NCI-H345 treated with DMSO at 0.1 percent for 48 hours (cell line): ENCODE measurements at regions not wholly inside any gene's neighbourhood (a gene's known extent, or its start where the extent isn't known, plus 50 kb on each side); places are given as distances from the start of the nearest gene placed in this dataset.

Experiments
- DNase-seq: peaks from one replicate; lab custom pipeline; 2025; ENCODE audit not compliant: unreplicated experiment; lab: John Stamatoyannopoulos, UW

DNA sequence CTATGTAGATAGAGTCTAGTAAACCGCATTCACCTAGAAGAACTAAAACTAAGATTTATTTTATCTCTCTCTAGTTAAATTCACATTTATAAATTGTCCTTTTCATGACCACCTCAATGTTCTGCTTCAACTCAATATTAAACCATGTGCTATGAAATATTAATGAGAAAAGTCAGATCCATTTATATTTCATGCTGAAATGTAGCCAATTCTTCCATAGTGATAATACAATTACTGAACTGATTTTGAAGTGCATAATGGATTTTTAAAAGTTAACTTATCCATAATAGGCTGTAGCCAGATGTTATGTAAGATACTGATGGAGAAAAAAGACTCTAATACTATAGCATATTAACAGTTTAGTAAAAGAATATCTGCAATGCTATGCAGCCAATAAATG is 479.7 kb upstream of the PCDH15 start:
- no peak for DNase-seq

DNA sequence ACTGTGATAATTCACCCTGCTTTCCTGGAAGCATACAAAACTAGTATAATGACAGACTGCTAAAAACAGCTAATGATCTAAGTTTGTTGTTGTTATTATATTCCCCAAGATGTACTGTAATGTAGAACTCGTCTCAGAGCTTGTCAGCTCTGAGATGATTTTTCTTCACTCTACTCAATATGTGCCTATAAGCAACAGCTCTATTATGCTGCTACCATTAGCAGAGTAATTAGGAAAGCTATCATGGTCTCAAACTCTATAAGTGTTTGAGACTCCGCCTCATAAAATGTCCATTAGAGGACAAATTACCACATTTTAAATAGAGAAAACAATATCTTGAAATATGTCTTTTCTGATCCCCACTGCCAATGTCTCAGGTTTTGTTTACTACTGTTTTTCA is 476.5 kb upstream of the PCDH15 start:
- no peak for DNase-seq

DNA sequence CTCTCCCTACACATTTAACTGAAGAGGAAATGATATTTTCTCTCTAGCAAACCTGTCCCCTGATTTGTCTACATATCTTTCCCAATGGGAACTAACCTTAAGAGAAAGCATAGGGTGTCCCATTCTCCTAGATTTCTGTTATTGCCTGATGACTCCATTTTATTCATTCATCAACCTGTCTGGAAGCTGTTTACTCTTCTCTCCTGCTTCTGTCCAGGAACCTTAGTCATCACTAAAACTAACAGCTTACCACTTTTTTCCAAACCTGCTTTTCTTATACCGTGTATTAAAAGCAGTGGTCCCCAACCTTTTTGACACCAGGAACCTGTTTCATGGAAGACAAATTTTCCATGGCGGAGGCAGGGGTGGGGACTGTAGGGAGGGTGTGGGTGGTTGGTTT is 473.3 kb upstream of the PCDH15 start:
- DNase-seq = no peak

DNA sequence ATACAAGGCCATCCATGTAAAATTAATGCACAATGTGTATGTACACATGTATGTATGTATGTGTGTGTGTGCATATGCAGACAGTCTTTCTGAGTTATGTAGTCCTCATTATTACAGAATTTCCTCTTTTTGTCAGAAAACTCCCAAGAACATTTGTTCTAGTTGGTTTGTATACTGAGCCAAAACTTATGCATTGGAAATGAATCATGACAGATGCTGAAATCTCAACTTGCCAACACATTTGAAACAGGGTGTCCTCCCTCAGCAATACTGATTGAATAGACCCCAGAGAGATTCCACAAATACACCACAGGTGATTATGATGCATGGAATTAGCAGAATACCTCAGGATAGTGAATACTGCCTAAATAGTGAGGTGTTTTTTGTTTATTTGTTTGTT is 472.9 kb upstream of the PCDH15 start:
- no peak for DNase-seq

DNA sequence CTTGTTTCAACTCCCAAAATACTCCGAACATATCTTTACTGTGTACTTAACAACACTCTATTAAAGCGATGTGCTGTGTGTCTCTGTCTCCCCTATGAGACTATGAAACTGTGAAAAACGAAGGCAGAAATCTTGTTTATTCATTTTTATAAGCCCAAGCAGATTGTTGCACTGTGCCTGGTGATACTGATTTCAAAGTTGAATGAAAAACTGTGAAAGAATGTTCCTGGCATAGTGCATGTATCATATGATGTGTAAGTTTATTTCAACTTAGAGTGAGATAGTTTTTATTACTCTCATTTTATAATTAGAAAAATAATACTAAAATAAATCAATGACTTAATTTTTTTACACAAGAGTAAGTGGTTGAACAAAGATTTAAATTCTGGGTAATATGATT is 471.9 kb upstream of the PCDH15 start:
- no peak for DNase-seq

DNA sequence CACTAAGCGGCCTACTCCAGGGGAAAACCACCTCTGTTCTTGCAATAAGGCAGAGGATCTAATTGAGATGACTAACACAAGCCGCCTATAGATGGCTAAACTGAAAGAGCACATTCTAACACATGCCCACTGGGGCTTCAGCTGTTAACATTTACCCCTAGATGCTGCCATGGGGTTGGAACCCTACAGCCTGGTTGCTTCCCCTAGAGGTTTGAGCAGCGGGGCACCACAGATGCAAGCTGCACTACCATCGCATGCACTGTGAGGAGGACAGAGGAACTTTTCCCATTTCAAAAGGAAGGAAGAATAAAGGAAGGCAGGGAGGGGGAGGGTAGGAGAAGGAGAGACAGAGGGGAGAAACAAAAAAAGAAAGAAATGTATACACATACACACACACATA is 465.8 kb upstream of the PCDH15 start:
- DNase-seq = no peak

DNA sequence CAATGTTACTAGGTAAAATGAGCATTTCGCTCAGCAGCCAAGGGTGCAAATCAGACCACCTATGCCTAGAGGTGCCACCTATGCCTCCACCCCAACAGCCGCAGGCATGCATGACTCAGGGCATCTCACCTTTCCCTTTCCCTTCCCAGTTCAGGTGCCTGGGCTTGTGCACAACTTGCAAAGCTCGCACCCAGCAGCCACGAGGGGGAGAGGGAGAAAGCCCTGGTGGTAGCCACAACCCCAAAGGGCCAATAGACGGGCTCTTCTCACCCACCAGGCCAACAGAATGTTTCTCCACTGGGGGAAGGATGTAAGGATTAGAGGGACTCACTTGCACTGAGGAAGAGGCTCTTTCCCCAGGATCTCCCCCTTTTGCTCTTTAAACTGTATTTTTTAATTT is 462.3 kb upstream of the PCDH15 start:
- no peak for DNase-seq

DNA sequence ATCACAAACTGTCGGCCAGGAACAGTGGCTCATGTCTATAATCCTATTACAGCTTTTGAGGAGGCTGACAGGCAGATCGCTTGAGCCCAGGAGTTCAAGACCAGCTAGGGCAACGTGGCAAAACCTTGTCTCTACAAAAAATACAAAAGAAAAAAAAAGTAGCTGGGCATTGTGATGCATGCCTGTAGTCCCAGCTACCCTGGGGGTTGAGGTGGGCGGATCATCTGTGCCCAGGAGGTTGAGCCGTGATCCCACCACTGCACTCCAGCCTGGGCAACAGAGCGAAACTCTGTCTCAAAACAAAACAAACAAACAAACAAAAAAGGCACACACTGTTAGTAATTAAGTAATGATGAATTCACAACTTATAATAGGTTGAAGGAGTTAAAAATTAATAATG is 441.5 kb upstream of the PCDH15 start:
- DNase-seq = no peak

DNA sequence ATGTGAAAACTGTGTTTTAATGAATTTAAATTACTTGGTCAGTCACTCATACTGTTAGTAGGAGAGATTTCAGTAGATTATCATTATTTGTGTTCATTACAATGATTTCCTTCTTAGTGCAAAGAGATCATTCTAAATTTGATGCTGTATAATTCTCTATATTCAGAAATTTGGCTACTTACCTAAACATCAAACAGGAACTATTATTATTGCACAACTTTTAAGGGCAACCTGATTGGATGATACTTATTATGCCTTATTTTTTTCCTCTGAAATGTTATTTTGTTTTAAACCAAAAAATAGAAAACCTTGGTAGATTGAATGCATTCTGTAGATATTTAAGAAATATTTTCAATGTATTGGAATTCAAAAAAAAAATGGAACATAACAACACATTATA is 436.4 kb upstream of the PCDH15 start:
- no peak for DNase-seq

DNA sequence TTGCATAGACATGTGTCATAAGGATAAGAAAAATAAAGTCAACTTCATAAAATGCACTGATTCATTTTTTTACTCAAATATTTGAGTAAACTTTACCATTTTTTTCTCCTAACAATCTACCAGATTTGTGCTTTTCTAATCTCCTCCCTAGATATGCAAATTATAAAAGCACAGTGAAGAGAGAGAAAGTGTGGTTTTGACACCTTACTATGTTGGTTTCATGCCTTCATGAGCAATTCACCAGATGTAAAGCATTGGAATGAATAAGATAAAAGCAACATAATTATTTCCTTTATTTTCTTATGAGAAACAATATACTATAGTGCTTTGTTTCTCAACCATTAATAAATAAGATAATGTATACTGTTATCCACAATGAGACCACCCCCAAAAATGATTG is 432.5 kb upstream of the PCDH15 start:
- no peak for DNase-seq

DNA sequence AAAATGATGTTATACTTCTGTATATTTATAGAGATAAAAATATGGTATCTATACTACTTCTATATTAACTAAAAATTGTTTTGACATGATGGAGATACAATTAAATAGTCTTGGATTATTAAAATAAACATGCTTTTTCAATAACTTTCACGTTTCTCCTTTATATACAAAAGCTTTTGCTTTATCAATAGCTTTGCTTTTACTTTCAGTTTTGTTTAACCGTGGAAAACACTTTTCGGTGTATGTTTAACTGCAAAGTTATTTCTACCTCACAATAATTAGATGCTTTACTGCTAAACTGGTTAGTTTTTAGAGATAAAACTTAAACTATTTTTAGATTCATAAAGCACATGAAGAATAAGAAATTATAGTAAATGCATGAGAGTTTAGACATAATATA is 432.1 kb upstream of the PCDH15 start:
- no peak for DNase-seq

DNA sequence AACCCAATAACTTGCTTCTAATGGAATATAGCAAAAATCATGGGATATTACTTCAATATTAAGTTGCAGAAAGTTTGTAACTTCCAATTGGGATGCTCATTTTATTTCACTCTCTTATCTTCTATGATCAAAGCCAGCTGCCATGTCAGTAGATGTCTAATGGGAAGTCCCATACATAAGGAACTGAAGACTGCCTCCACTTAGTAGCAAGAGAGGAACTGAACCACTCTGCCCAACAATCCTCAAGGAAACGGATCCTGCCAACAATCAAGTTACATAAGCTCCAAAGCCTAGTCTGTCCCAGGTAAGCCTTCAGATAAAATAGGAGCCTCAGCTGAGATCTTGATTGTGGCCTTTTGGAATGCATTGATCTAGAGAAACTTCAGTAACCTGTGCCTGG is 431.5 kb upstream of the PCDH15 start:
- DNase-seq = no peak

DNA sequence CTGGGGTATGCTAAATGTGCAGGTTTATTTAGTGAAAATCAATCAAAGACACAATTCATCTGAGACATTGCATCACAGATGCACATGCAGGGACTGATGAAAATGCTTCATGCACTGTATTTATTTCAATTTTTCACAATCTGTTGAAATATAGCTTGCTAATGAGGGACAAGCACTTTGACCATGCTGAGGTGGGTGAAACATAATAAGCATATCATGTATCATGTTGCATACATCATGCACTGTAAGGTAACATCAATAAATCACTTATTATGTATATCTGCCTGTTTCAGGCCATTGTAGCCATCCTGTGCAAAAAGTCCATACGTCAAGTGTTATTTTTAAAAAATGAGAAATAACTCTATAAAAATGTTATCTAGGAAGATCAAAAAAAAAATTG is 426.9 kb upstream of the PCDH15 start:
- no peak for DNase-seq

DNA sequence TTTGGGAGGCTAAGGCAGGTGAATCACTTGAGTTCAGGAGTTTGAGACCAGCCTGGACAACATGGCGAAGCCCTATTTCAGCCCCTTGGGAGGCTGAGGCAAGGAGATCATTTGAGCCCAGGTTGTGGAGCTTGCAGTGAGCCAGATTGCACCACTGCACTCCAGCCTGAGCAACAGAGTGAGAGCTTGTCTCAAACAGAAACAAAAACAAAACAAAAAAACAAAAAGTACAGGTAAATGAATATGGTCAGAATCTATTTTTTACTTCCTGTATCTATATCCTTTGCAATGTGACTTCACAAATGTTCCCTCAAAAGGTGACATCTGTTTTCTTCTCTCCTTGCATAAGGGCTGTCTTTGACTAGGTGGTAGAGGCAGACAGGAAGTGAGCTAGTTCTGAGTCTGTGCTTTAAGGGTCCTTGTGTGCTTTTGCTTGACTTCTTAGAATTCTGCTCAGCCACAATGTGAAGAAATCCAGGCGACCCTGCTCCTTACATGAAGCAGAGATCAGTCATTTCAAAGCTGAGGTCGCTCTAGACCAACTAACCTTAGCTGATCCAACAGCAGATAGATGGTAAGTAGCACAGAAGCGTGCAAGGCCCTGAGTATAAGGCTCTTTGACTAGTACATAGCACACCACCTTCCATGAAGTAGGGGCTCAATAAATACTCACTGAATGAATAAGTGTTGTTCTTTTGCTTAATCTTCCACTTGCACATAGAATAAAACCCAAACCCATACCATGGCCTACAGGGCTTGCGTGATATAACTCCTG is 423.2 kb upstream of the PCDH15 start:
- DNase-seq = no peak

DNA sequence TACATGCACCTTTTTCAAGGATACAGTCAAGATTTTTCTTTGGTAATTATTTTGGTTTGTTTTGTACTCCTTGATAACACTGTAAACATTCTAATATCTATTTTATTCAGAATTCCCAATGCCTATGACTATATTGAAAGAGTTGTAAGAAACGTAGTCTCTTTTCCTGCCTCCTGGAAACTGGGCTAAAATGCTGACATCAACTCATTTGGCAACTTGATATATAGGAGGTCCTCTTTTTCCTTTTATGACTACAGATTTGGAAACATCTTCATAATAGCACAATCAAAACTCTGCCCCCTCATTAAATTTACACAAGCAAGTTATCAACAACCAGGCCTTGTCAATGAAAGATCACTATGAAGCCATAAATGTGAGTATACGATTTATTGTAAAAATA is 422.3 kb upstream of the PCDH15 start:
- DNase-seq = no peak

DNA sequence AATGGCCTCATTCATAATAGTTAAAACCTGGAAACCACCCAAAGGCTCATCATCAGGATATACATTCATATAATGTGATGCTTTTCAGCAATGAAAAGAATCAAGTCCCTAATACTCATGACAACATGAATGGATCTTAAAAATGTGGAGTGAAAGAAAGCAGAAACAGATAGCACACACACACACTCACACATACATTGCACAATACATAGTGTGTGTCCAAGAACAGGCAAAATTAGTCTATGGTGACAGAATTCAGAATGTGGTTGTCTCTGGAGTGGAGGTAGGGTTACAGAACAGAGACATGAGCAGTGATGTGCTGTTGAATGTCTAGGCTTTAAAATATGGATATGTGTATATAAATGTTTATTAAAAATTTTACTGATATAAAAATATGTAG is 419.9 kb upstream of the PCDH15 start:
- no peak for DNase-seq

DNA sequence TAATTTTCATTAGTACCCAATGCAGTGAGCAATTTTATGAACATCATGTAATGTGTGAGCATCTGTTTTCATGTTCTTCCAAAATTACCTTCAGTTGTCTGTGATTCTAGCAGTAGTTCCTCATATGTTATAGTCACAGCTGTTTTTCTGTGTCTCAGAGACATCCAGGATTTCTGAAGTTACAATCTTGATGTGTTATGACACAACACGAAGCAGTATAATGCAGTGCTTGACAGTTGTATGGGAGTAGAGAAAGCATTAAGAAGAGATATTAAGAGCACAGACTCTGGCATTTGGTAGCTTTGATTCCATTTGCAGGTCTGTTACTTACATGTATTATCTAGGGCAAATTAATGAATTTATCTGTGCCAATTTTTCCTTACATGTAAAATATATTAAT is 414.7 kb upstream of the PCDH15 start:
- no peak for DNase-seq

DNA sequence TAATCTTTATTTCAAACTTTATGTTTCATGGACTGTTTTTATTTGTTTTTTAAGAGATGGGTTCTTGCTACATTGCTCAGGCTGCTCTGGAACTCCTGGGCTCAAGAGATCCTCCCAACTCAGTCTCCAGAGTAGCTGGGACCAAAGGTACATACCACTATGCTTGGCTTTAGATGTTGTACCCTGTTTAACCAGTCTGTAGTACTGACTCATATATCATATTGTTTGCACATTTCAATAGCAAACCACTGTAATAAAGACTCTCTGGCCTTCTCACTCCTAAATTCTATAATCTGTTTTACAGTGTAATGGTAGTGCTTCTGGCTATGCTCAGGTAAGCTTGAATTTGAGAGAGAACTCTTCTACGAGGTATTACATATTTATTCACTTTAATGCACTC is 413.6 kb upstream of the PCDH15 start:
- no peak for DNase-seq

DNA sequence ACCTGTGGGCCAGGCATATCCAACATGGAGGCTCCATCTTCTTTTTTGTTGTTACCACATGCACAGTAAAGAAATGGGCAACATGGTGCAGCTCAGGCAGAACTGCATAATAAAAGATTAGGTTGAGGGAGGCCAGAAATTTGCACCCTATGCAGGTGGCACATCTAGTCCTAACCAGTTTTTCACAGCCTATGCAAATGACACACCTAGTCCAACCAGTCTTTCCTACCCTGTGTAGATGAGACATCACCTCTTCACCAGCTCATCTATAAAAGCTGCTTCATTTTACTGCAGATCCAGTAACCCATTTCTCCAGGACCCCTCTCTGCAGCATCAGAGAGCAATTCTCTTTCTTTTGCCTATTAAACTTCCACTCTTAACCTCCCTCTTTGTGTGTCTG is 411.0 kb upstream of the PCDH15 start:
- DNase-seq = no peak

DNA sequence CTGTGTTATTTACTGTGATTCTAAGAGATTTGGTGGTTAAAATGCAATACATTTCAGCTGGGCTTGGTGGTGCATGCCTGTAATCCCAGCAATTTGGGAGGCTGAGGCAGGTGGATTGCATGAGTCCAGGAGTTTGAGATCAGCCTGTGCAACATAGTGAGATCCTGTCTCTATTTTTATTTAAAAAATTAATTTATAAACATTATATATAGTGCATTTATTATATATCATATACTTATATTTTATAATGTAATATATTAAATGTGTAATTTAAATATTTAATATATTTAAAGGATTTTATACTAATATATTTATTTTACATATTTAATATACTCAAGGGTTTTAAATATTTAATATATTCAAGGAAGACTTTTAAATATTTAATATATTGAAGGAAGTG is 402.8 kb upstream of the PCDH15 start:
- DNase-seq = no peak

DNA sequence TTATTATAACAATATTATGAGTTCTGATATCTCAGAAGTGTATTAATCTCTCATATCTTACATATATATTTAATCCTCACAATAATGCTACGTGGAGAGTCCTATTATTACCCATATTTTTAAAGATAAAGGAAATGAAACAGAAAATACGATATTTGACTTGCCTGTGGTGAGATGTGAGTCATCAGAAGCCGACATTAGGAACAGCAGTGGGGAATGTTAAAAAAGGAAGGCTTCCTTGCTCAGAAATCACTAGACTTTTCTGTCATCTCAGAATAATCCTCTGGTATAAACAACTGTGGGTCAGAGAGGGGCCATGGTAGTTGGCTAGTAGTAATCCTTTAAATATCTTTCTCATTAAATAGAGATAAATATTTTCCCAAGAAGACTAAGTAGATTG is 402.3 kb upstream of the PCDH15 start:
- DNase-seq = no peak

DNA sequence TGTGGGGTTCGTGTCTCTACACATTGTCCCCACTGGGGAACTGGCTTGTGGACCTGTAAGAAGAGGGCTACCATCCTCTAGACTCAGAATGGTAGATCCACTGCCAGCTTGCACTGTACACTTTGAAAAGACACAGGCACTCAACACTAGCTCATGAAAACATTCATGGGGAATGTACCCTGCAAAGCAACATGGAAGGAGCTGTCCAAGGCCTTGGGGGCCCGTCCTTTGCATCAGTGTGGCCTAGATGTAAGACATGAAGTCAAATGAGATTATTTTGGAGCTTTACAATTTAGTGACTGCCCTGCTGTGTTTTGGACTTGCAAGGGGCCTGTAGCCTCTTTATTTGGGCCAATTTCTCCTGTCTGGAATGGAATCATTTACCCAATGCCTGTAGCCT is 399.0 kb upstream of the PCDH15 start:
- DNase-seq = no peak

DNA sequence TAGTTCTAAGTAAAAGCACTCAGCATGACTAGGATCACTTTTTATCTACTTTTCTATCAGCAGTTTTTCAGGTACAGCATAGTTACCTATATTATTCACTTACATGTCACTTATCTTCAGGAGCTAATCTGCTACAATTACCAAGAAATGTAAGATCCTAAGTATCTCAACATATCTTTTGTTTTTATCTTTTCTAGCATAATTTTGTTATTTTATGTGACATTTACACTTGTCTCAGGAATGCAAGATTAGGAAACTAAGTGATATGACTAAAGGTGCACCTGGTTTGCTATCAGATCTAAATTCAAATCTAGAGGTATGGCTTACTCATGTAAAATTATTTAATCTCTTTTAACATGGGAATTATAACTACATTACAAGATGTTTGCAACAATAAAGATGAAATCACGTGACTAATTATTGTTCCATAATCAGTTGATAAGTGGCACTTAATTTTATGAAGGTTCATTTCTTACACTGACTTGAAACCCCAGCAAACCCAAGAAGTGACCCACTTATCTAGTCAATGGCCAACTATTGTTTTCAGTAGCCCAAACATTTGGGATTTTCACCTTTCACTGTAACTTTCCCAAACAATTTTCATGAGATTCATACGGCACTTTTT is 390.3 kb upstream of the PCDH15 start:
- no peak for DNase-seq
